H1 (cell line): ENCODE measurements at regions not wholly inside any gene's neighbourhood (a gene's known extent, or its start where the extent isn't known, plus 50 kb on each side); places are given as distances from the start of the nearest gene placed in this dataset.

Experiments
- CBX8 ChIP-seq: fragments of 300-800, 300-1000 bp; sonication (generic); IDR thresholded peaks from 2 replicates; pipeline ENCODE4 v1.7.1; 2016; ENCODE audit warnings: low read depth, low read length, borderline replicate concordance
- EZH2 ChIP-seq: fragments of 200-600 bp; sonication (generic); IDR thresholded peaks from 2 replicates; pipeline ENCODE4 v1.7.1; 2012; ENCODE audit warnings: low read depth, mild to moderate bottlenecking, moderate library complexity, low read length, inconsistent platforms; ENCODE audit not compliant: severe bottlenecking
- MAFK ChIP-seq: IDR thresholded peaks from 2 replicates; pipeline ENCODE4 v1.6.1; 2012; ENCODE audit warnings: low read depth, mild to moderate bottlenecking, improper control_type of control experiment, low read length
- POLR2A ChIP-seq, 2 experiments: IDR thresholded peaks; 1 replicate in 1 of 2; 2 replicates in 1 of 2; pipeline ENCODE4 v1.6.1; 2011; ENCODE audit warnings: low read depth in 2 of 2, low read length in 2 of 2, mild to moderate bottlenecking in 2 of 2; ENCODE audit errors: control extremely low read depth in 1 of 2
- POLR2AphosphoS5 ChIP-seq: IDR thresholded peaks from 2 replicates; pipeline ENCODE4 v1.6.1; 2011; ENCODE audit warnings: low read depth, low read length
- POU5F1 ChIP-seq: IDR thresholded peaks from 2 replicates; pipeline ENCODE4 v1.6.1; 2011; ENCODE audit warnings: low read depth, mild to moderate bottlenecking, low read length, moderate library complexity
- TAF1 ChIP-seq: IDR thresholded peaks from 2 replicates; pipeline ENCODE4 v1.6.1; 2011; ENCODE audit warnings: mild to moderate bottlenecking, low read depth, low read length
- TF ChIP-seq, protein P1 (sequence below), 3 experiments: IDR thresholded peaks; 1 replicate in 2 of 3; 2 replicates in 1 of 3; pipeline versions ENCODE4 v1.5.1 to v1.6.1; 2011; ENCODE audit warnings: low read length in 3 of 3, mild to moderate bottlenecking in 3 of 3, inconsistent platforms in 2 of 3, low read depth in 1 of 3, moderate library complexity in 1 of 3; ENCODE audit not compliant: insufficient read depth in 1 of 3; ENCODE audit errors: control extremely low read depth in 1 of 3

DNA sequence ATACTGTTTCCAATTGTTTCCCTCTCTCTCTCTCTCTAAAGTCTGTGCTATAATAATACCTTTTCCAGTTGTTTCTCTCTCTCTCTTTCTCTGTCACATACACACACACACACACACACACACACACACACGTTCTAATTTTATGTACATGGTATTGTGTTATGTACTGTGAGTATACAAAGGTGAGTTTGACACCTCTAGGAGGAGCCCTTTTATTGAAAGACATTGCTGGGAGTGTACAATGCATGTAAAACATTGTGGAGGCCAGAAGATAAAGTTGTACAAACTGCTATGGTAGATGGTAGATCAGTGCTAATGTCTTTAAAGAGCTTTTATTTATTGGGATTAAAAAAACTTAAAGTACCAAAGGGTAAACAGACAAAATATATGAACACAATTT is 53.6 kb downstream of the BLTP1 start:
- no peak for TF ChIP-seq TAF1
- TF ChIP-seq EZH2, result no peak
- TF ChIP-seq, protein P1, sequence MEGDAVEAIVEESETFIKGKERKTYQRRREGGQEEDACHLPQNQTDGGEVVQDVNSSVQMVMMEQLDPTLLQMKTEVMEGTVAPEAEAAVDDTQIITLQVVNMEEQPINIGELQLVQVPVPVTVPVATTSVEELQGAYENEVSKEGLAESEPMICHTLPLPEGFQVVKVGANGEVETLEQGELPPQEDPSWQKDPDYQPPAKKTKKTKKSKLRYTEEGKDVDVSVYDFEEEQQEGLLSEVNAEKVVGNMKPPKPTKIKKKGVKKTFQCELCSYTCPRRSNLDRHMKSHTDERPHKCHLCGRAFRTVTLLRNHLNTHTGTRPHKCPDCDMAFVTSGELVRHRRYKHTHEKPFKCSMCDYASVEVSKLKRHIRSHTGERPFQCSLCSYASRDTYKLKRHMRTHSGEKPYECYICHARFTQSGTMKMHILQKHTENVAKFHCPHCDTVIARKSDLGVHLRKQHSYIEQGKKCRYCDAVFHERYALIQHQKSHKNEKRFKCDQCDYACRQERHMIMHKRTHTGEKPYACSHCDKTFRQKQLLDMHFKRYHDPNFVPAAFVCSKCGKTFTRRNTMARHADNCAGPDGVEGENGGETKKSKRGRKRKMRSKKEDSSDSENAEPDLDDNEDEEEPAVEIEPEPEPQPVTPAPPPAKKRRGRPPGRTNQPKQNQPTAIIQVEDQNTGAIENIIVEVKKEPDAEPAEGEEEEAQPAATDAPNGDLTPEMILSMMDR (IDR thresholded peaks at IDR 0.05; ENCODE audit: control extremely low read depth in 1 of 3, insufficient read depth in 1 of 3, low read depth in 1 of 3, low read length in 3 of 3), result no peak
- no peak for TF ChIP-seq POLR2A (IDR thresholded peaks at IDR 0.05; ENCODE audit: control extremely low read depth in 1 of 2, low read depth in 2 of 2, low read length in 2 of 2)
- TF ChIP-seq POLR2AphosphoS5, result no peak
- no peak for TF ChIP-seq POU5F1
- TF ChIP-seq CBX8, result no peak
- no peak for TF ChIP-seq MAFK
